ENCODE measurements at regions not wholly inside any gene's neighbourhood (a gene's known extent, or its start where the extent isn't known, plus 50 kb on each side); places are given as distances from the start of the nearest gene placed in this dataset.

GRCh38 chr21:16358784-16359183 lies 629.0 kb downstream of the USP25 start:
- no peaks in the 10 kb centered on the region for H3K4me1 Mint-ChIP-seq
- ATAC-seq (ENCODE audit: low read depth): no peak
- POLR2A ChIA-PET: no interaction called here
- no peaks in the 10 kb centered on the region for H3K27me3 Mint-ChIP-seq
- H3K9me3 Mint-ChIP-seq: peaks cover 2% of the 10 kb centered on the region
- no peak overlapping the region for H3K4me3 Mint-ChIP-seq
- no peak overlapping the region for H3K27ac Mint-ChIP-seq
- H3K36me3 Mint-ChIP-seq: no peaks in the 10 kb centered on the region
- no peak for DNase-seq

- ATAC-seq (ENCODE audit: low read depth) (no peak), DNase-seq (no peak)
- Mint-ChIP-seq H3K27ac (no peak overlapping the region), H3K9me3 (peaks cover 2% of the 10 kb centered on the region), H3K4me3 (no peak overlapping the region), H3K4me1 (no peaks in the 10 kb centered on the region), H3K36me3 (no peaks in the 10 kb centered on the region), H3K27me3 (peaks cover 1% of the 10 kb centered on the region)
- POLR2A ChIA-PET: no interaction called here
Observed at GRCh38 chr21:16363100-16363499, 633.3 kb downstream of the USP25 start.

GRCh38 chr21:16363518-16363917 lies 633.7 kb downstream of the USP25 start:
- no peak overlapping the region for H3K27ac Mint-ChIP-seq
- no peaks in the 10 kb centered on the region for H3K36me3 Mint-ChIP-seq
- H3K4me3 Mint-ChIP-seq: no peak overlapping the region
- H3K27me3 Mint-ChIP-seq: peaks cover 1% of the 10 kb centered on the region
- POLR2A ChIA-PET: no interaction called here
- H3K9me3 Mint-ChIP-seq: peaks cover 2% of the 10 kb centered on the region
- no peak for ATAC-seq (ENCODE audit: low read depth)
- DNase-seq: no peak
- no peaks in the 10 kb centered on the region for H3K4me1 Mint-ChIP-seq

GRCh38 chr21:16366207-16366606 lies 636.4 kb downstream of the USP25 start:
- ATAC-seq (ENCODE audit: low read depth): no peak
- H3K9me3 Mint-ChIP-seq: no peaks in the 10 kb centered on the region
- POLR2A ChIA-PET: no interaction called here
- peaks cover 1% of the 10 kb centered on the region for H3K27me3 Mint-ChIP-seq
- H3K36me3 Mint-ChIP-seq: no peaks in the 10 kb centered on the region
- no peak overlapping the region for H3K4me3 Mint-ChIP-seq
- H3K27ac Mint-ChIP-seq: no peak overlapping the region
- no peaks in the 10 kb centered on the region for H3K4me1 Mint-ChIP-seq
- DNase-seq: no peak

GRCh38 chr21:16367079-16367478 lies 637.3 kb downstream of the USP25 start:
- POLR2A ChIA-PET: no interaction called here
- H3K4me1 Mint-ChIP-seq: no peaks in the 10 kb centered on the region
- no peaks in the 10 kb centered on the region for H3K36me3 Mint-ChIP-seq
- H3K4me3 Mint-ChIP-seq: no peak overlapping the region
- DNase-seq (no peak), ATAC-seq (ENCODE audit: low read depth) (no peak)
- H3K27me3 Mint-ChIP-seq: peaks cover 1% of the 10 kb centered on the region
- H3K27ac Mint-ChIP-seq: no peak overlapping the region
- H3K9me3 Mint-ChIP-seq: no peaks in the 10 kb centered on the region

DNA sequence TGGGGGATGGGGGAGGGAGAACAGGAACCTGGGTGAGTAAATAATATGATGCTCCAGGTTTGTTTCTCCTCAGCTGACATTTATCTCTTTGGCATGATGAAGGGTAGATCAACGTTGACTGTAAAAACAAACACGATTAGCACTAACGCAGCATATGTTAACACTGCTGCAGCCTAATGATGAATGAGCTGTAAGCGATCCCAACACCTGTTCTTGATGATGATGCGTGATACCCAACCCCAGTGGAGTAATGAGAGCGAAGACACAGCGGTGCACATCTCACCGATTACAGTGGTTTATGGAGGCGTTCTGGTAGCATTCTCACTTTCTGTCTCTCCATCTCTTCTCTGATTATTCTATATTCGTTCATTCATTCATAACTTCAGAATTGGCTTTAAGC lies 640.4 kb downstream of the USP25 start:
- DNase-seq: no peak
- ATAC-seq (ENCODE audit: low read depth): no peak
- H3K36me3 Mint-ChIP-seq: no peaks in the 10 kb centered on the region
- H3K9me3 Mint-ChIP-seq: no peaks in the 10 kb centered on the region
- H3K4me3 Mint-ChIP-seq: no peak overlapping the region
- POLR2A ChIA-PET: no interaction called here
- H3K27ac Mint-ChIP-seq: no peak overlapping the region
- H3K27me3 Mint-ChIP-seq: no peaks in the 10 kb centered on the region
- no peaks in the 10 kb centered on the region for H3K4me1 Mint-ChIP-seq

- no peak for DNase-seq
- no peak overlapping the region for H3K27ac Mint-ChIP-seq
- H3K4me3 Mint-ChIP-seq: no peak overlapping the region
- no peaks in the 10 kb centered on the region for H3K36me3 Mint-ChIP-seq
- POLR2A ChIA-PET: no interaction called here
- H3K9me3 Mint-ChIP-seq: no peaks in the 10 kb centered on the region
- no peak for ATAC-seq (ENCODE audit: low read depth)
- no peaks in the 10 kb centered on the region for H3K27me3 Mint-ChIP-seq
- H3K4me1 Mint-ChIP-seq: no peaks in the 10 kb centered on the region
Observed at GRCh38 chr21:16372586-16372985, 642.8 kb downstream of the USP25 start.

GRCh38 chr21:16376673-16377072 lies 646.9 kb downstream of the USP25 start:
- H3K4me3 Mint-ChIP-seq: no peak overlapping the region
- no peaks in the 10 kb centered on the region for H3K27me3 Mint-ChIP-seq
- DNase-seq (no peak), ATAC-seq (ENCODE audit: low read depth) (no peak)
- no peaks in the 10 kb centered on the region for H3K4me1 Mint-ChIP-seq
- no peaks in the 10 kb centered on the region for H3K36me3 Mint-ChIP-seq
- POLR2A ChIA-PET: no interaction called here
- H3K9me3 Mint-ChIP-seq: no peaks in the 10 kb centered on the region
- no peak overlapping the region for H3K27ac Mint-ChIP-seq

- no peaks in the 10 kb centered on the region for H3K36me3 Mint-ChIP-seq
- POLR2A ChIA-PET: no interaction called here
- H3K9me3 Mint-ChIP-seq: no peaks in the 10 kb centered on the region
- H3K4me1 Mint-ChIP-seq: no peaks in the 10 kb centered on the region
- DNase-seq (no peak), ATAC-seq (ENCODE audit: low read depth) (no peak)
- no peak overlapping the region for H3K4me3 Mint-ChIP-seq
- H3K27me3 Mint-ChIP-seq: no peaks in the 10 kb centered on the region
- H3K27ac Mint-ChIP-seq: no peak overlapping the region
Observed at GRCh38 chr21:16377120-16377658, 647.4 kb downstream of the USP25 start.

DNA sequence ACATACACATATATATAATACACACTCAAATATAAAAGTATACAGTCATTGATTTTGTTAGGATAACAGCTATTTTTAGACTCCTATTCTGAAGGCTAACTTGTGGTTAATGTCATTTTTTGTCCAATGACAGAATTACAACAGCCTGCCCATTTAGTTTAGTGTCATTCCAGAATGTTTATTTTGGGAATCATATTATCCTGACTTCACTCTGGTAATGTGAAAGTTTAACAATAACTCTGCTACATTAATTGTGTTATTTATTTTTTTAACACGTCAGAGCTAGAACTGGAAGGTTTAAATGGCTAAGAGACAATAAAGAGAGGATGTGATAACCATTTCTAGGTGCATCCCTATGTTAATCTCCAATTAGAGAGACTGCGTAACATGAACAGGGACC lies 648.1 kb downstream of the USP25 start:
- H3K27me3 Mint-ChIP-seq: no peaks in the 10 kb centered on the region
- no peaks in the 10 kb centered on the region for H3K4me1 Mint-ChIP-seq
- H3K27ac Mint-ChIP-seq: no peak overlapping the region
- no peak for DNase-seq
- POLR2A ChIA-PET: no interaction called here
- no peaks in the 10 kb centered on the region for H3K9me3 Mint-ChIP-seq
- no peak for ATAC-seq (ENCODE audit: low read depth)
- no peak overlapping the region for H3K4me3 Mint-ChIP-seq
- H3K36me3 Mint-ChIP-seq: no peaks in the 10 kb centered on the region

GRCh38 chr21:16378525-16378924 lies 648.7 kb downstream of the USP25 start:
- Mint-ChIP-seq H3K27ac (no peak overlapping the region), H3K4me3 (no peak overlapping the region), H3K4me1 (no peaks in the 10 kb centered on the region), H3K36me3 (no peaks in the 10 kb centered on the region), H3K9me3 (no peaks in the 10 kb centered on the region), H3K27me3 (no peaks in the 10 kb centered on the region)
- ATAC-seq (ENCODE audit: low read depth) (no peak), DNase-seq (no peak)
- POLR2A ChIA-PET: no interaction called here

DNA sequence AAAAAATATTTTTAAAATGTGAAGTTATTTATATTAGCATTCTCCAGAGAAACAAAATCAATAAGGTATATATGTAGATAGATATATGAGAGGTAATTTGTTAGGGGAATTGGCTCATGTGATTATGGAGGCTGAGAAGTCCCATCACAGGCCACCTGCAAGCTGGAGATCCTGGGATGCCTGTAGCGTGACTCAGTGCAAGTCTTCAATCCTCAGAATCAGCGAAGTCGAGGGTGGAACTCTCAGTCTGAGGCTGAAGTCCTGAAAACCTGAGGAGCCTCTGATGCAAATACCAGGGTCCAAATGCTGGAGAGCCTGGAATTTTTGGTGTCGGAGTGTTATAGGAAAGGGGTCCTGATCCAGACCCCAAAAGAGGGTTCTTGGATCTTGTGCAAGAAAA lies 658.5 kb downstream of the USP25 start:
- POLR2A ChIA-PET: no interaction called here
- Mint-ChIP-seq H3K4me1 (no peaks in the 10 kb centered on the region), H3K27me3 (no peaks in the 10 kb centered on the region), H3K36me3 (no peaks in the 10 kb centered on the region), H3K4me3 (no peak overlapping the region), H3K9me3 (peaks cover 3% of the 10 kb centered on the region), H3K27ac (no peak overlapping the region)
- DNase-seq (no peak), ATAC-seq (ENCODE audit: low read depth) (no peak)

GRCh38 chr21:16388911-16389560 lies 659.3 kb downstream of the USP25 start:
- DNase-seq: no peak
- Mint-ChIP-seq H3K4me3 (no peak overlapping the region), H3K4me1 (no peaks in the 10 kb centered on the region), H3K36me3 (no peaks in the 10 kb centered on the region), H3K9me3 (peaks cover 3% of the 10 kb centered on the region), H3K27me3 (no peaks in the 10 kb centered on the region), H3K27ac (no peak overlapping the region)
- ATAC-seq (ENCODE audit: low read depth): no peak
- POLR2A ChIA-PET: no interaction called here

DNA sequence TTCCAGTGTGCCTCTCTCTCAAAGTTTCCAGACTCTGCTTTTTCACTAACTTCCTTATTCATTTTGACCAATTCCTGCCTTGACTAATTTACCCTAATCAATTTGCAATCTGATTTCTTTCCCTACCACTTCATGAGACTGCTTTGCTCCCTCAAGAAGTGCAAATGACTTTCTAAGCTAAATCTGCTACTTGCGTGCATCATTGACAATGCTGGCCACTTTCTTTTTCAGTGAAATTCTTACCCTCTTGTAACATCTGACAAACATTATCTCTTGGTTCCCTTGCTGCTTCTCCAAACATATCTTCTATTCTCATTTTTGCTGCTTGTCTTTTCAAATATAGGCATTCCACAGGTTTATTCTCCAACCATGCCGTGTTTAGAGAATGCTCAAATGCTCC lies 659.9 kb downstream of the USP25 start:
- Mint-ChIP-seq H3K27ac (no peak overlapping the region), H3K27me3 (no peaks in the 10 kb centered on the region), H3K4me3 (no peak overlapping the region), H3K4me1 (no peaks in the 10 kb centered on the region), H3K9me3 (peaks cover 3% of the 10 kb centered on the region), H3K36me3 (no peaks in the 10 kb centered on the region)
- POLR2A ChIA-PET: no interaction called here
- DNase-seq (no peak), ATAC-seq (ENCODE audit: low read depth) (no peak)

- POLR2A ChIA-PET: no interaction called here
- Mint-ChIP-seq H3K4me3 (no peak overlapping the region), H3K27ac (no peak overlapping the region), H3K27me3 (no peaks in the 10 kb centered on the region), H3K9me3 (peaks cover 14% of the 10 kb centered on the region), H3K36me3 (no peaks in the 10 kb centered on the region), H3K4me1 (no peaks in the 10 kb centered on the region)
- ATAC-seq (ENCODE audit: low read depth): no peak
- DNase-seq: no peak
Observed at GRCh38 chr21:16395285-16395684, 665.5 kb downstream of the USP25 start.
